GM12872 (cell line): ENCODE measurements at regions not wholly inside any gene's neighbourhood (a gene's known extent, or its start where the extent isn't known, plus 50 kb on each side); places are given as distances from the start of the nearest gene placed in this dataset.

Experiments
- CTCF ChIP-seq: IDR thresholded peaks from 3 replicates; pipeline ENCODE4 v1.5.1; 2011; ENCODE audit warnings: low read depth, mild to moderate bottlenecking, low read length, moderate library complexity; ENCODE audit not compliant: insufficient read depth

- no peak for TF ChIP-seq CTCF
Measured at GRCh38 chr1:181894439-181894859, 167.1 kb downstream of the ZNF648 start.

- no peak for TF ChIP-seq CTCF
Measured at GRCh38 chr1:181893937-181894336, 167.6 kb downstream of the ZNF648 start.

- TF ChIP-seq CTCF, result no peak
Measured at GRCh38 chr1:181872562-181872961, 188.9 kb downstream of the ZNF648 start.

GRCh38 chr1:181863736-181864135 lies 197.8 kb downstream of the ZNF648 start:
- TF ChIP-seq CTCF, result no peak

- no peak for TF ChIP-seq CTCF
Measured at GRCh38 chr1:181863006-181863405, 198.5 kb downstream of the ZNF648 start.

- no peak for TF ChIP-seq CTCF
Measured at GRCh38 chr1:181858135-181858534, 203.4 kb downstream of the ZNF648 start.
